ENCODE measurements at regions not wholly inside any gene's neighbourhood (a gene's known extent, or its start where the extent isn't known, plus 50 kb on each side); places are given as distances from the start of the nearest gene placed in this dataset.
A peak's percentile ranks its signal among the peaks of the same experiment; 100 is the strongest.
"Not testable (repeated sequence)": the region's sequence is repeated elsewhere in the genome, so short reads cannot be mapped to it uniquely, and the experiment has no call there.

DNA sequence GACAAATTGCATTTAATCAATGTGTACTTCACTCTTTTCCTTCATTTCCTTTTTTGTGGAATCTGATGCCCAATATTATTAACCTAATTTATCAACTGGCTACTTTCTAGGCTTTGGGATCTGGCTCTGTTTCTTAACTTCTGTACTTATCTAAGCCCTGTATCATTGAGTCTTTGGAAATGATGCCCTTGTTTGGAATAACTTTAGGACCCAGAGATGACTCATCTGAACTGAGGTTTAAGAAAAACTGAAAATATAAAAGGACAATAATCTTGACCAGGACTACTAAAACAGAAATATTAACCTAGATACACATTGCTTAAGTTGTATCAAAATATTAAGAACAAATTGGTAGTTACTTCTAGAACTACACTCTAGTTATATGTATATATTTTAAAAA, 600.8 kb downstream of the CPS1 start:
- DNase-seq, result no peak

DNA sequence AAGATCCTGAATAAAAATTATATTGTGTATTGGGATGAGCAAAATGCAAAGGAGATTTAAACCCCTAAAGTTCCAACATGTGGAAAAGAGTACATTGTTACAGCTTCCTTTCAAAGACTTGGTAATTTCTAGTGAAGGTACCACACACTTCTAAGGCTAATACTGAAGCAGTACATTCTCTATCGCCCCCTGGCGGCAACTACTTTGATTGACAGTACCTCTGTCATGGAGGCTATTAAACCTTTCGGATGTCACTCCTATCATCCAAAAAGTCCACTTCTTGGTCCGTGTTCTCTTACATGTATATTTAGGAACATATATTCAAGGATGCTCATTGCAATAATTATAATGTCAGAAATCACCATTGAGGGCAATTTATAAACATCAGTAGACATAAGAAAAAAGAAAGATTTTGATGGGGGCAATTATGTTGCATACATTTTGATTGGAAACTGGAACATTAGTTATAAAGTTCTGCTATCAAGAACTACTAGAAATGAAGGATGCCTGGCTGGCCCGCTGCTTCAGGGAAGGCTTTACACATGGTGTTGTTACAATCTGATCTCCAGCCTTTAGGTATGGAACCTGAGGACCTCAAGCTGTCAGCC, 601.6 kb downstream of the CPS1 start:
- peak; percentile 83 for DNase-seq

DNA sequence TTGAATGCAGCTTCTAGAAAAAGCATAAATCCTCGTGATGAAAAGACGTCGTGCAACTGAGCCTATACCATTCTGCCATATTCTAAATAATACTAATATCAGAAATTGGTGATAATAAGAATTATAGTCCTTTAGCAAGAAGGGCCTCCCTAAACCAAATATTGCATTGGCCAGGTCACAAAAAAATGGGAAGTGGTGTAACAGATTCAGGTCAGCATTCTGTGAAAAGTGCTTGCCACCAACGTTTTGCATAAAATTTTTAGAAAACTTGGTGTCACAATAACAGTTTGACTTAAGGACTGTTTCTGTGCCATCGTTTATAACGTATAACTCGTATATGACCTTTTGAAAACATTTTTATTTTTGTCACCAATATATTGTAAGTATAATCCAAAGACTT, 603.6 kb downstream of the CPS1 start:
- DNase-seq, result no peak

DNA sequence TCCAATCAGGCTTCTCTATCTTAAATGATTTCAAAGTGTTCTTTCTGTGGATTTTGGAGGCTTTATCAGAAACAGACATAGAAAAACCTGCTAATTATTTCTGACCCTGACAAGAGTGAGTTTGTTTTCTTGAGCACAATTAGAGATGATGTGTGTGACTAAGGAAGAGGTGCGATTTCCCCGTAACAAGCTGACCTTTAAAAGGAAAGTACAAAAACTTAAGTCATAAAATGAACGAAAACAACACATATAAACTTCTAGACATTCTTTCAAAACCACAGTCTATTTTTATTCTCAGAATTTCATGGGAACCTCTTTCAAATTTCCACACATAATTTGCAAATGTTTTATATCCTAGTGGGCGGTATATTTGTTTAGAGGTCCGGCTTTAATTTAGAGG, 604.8 kb downstream of the CPS1 start:
- DNase-seq, result no peak

DNA sequence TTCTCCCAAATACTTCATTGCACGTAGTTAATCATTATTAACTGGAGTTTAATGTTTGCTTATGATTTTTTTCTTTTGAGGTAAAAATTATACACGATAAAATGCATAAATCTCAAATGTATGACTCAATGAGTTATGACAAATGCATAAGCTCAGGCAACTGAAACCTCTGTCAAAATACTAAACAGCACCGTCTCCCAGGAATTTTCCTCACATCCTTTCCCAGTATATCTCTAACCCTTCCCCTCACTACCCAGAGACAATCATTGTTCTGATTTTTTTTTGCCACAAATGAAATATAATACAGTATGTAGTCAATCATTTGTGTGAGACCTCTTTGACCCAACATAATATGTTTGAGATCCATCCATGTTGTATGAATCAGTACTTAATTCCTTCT, 606.5 kb downstream of the CPS1 start:
- DNase-seq, result no peak

DNA sequence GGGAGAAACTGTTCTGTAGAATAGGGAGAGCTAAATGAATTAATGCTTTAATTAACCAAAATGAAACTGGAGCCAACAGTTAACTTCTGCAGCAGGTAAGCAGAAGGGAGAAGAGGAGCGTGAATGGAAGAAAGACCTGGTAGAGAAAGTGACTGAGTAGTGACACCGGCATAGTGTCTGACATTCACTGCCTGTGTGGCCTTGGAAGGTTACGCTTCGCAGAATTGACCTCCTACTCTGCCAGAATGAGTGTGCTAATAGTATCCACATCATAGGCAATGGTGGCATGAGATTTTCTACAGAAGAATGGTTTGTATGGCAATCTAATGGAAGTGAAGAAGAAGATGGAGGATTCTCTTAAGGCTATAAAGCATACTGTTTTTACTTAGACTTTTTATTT, 614.4 kb downstream of the CPS1 start:
- DNase-seq, result no peak

DNA sequence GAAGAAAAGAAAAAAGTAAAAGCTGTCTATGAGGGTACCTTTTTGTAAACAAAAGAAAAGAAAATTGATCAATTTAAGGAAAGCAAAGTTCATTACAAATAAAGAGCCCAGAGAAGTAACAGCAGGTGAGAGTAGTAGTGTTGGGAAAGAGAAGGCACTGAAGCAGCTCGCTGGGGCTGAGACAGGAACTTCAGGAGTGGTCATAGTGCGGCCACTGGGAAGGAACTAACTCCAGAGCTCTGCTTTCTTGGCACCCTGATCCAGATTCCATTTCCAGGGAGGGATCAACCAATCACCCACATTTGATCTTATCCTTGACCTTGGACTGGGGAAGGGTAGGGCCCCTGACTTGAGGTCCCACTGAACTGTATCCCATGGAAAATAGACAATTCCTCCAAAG, 617.6 kb downstream of the CPS1 start:
- no peak for DNase-seq

DNA sequence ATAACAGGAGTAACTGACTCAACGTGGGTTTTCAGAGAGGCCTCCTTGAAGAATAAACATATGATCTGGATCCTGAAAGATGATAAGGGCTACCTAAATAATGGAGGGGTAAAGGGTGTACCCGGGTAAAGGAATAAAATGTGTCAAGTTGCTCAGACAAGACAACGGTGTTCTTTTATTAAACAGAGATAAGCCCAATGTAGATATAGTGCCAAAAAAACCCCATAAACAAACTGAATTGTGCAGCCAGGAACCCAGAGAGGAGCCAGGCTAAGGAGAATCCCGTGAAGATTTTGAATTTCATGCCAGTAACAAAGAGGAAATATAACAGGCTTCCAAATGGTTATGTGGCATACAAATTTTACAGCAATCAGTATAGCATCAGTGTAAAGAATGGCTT, 618.2 kb downstream of the CPS1 start:
- DNase-seq, result no peak

DNA sequence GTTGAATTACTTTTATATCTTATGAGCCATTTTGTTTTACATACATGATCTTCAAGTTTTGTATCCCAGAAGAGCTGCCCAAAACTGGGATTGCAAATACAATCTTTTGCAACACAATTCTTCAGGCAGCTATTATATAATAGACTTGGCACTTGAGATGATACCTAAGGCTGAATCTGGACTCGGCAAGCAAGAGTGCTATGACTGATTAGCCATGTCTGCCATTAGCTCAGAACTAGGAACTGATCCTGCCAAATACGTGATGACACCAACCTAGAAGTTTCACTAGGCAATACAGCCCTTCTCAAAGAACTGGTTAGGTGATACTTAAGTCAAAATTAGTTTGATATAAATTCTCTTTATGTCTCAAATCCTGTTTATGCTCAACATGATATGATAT, 619.6 kb downstream of the CPS1 start:
- no peak for DNase-seq

DNA sequence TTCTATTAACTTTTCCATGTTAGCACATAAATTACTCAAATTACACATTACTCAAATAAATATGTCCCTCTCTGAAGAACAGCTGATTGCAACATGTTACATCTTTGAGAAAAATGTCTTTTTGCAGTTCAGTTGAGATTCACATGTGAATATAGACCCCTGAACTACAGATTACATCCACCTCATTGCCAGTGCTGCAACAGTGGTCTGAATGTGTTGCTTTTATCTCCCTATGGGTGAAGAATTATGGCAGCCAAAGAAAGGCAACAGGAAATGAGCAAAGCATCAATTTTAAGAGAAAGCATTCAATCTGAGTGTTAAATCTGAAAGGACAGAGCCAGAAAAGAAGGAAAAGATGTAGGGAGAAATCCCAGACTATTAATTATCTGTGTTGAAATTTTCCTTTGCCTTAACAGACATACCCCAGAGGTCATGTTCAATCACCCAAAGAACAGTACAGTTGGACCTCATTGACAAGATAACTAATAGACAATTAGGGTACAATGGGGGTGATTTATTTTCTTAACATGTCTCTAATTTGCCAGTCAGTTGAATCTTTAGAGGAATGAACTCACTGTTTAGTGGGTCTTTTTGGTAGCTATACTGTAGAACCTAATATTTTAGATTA, 620.2 kb downstream of the CPS1 start:
- no peak for DNase-seq

DNA sequence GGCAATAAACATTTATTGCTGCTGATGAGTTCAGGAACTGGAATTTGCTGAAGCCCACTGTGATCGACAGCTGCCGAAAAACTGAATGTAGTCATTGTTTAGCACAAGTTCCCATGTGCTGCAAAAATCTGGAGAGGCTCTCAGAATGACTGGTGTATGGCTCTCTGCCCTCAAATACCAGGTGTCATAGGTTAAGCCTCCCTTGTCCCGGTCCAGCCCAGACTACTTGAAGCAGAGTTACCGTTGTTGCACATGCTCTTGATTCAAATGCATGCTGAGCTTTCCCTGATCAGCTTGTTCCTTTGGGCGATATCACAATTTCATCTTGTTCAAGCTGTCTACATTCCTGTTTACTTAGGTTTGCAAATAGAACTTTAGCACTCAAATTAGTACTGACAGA, 625.2 kb downstream of the CPS1 start:
- no peak for DNase-seq

DNA sequence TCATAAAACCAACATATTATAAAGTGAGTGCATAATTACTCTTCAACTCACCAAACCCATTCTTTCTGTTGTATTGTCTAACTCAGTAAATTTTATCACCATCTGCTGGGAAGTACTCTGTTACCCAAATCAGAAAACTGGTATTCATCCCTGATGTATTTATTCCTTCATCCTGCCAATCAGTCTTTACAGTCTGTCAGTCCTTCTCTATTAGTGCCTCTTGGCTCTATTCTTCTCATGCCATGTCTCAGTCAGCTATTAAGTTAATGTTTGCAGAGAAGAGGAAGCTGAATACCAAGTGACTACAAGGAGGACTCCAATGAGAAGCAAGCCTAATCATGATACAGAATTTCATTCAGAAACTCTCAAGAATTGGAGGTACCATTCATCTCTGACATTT, 631.2 kb downstream of the CPS1 start:
- no peak for DNase-seq

DNA sequence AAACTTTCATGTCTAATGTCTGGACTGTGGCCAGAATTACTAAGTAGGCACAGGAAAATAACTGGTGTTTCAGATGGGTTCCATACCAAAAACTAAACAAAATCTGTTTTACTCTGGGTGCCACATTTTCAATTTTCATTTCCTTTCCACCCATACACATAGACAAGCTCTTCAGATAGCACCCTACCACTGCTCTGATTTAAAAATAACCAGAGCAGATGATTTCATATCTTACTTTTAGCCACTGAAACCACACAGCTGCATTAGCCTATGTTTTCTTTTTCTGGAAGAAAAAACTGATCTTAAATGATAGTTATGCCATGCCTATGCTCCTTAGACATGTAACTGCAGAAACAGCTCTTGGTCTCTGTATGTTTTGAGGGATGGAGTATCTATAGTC, 647.6 kb downstream of the CPS1 start:
- no peak for DNase-seq

DNA sequence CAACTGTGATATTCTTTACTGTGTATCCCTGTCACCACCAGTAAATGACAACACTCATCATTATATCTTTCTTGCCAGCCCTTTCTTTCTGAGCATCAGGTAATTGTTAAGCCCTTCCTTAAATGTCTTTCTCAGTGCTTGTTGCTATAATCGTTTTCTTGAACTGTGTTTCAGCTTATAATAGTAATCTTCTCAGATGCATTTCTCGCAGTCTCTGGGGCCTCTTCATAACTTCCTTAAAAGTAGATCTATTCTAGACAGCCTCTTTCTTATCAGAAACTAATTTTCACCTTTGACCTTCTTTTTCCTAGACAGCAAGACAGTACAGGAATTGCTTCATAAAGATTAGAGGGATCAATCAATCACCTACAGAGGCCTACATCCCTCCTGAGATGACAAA, 648.1 kb downstream of the CPS1 start:
- no peak for DNase-seq

DNA sequence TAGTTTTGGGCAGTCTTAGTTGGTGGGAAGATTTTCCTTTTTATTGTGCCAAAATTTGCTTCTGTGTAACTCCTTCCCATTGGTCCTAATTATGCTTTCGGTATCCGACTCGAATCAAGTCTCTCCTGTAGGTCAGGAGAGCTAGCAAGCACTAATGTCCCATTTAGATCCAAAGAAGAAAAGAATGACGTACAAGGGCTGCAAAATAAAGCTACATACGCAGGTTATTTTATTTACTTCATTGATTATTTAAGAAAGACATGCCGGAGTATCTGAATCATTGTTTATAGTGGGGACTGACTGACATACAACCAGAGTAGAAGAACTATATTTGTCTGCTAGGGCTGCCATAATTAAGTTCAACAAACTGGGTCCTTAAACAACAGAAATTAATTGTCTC, 648.5 kb downstream of the CPS1 start:
- DNase-seq, result no peak

DNA sequence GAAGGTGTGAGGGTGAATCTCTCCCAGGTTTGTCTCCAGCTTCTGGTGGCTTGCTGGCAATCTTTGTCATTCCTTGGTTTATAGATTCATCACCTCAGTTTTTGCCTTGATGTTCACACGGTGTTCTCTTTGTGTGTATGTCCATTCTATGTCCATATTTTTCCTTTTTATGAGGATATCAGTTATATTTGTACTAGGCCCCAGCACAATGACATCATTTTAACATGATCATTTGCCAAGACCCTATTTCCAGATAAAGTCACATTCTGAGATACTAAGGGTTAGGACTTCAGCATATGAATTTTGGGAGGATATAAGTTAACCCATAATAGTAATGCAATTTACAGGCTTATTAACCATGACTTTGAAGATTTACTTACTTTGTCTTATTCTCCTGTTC, 649.0 kb downstream of the CPS1 start:
- no peak for DNase-seq

DNA sequence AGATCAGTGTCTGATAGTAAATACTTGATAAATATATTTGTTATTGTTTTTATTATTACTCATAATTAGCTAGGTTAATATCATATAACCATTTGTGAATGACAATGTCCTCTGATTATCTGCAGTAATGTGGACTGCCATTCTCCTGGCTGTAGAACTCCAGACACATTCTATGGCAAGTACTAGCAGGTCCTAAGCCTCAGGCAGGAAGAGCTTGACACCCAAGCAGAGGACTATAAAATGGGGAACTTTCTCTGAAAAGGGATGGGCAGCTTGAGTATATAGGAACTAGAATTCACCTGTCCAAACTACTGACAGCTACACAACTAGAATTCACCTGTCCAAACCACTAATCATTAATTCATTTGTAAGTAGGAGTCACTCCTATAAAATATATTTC, 649.4 kb downstream of the CPS1 start:
- no peak for DNase-seq

DNA sequence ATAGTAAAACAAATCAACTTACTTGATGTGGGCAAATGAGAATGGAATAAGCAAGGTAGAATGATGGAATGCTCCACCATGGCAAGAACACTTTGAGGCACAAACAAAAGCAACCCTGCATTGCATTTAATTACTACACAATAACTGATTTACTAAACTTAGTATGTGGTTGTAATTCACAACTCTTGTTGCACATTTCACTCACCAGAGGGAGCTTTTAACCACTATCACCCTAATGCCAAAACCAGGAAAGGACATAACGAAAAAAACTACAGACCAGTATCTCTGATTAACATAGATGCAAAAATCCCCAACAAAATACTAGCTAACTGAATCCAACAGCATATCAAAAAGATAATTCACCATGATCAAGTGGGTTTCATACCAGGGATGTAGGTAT, 659.8 kb downstream of the CPS1 start:
- DNase-seq, result no peak

DNA sequence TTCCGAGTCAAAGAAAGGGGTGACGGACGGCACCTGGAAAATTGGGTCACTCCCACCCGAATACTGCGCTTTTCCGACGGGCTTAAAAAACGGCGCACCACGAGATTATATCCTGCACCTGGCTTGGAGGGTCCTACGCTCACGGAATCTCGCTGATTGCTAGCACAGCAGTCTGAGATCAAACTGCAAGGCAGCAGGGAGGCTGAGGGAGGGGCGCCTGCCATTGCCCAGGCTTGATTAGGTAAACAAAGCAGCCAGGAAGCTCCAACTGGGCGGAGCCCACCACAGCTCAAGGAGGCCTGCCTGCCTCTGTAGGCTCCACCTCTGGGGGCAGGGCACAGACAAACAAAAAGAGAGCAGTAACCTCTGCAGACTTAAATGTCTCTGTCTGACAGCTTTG, 663.1 kb downstream of the CPS1 start:
- not testable (repeated sequence) for DNase-seq

DNA sequence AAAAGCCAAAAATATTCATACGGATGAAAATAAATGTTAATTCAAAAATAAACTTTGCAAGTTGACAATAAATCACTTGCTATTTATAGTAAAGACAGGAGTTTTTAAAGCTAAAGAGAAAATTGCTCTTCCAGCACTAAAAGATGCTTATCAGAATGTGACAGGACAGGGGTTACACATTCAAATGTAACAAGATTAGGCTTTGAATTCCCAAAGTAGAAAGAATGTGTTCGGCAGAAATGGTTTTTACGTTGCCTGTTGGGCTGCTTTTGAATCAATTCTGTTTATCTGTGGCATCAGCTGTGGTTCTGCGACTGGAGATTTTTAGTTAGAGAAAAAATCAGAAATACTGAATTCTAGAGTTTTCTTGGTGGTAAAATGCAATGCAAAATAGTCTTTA, 669.4 kb downstream of the CPS1 start:
- no peak for DNase-seq

DNA sequence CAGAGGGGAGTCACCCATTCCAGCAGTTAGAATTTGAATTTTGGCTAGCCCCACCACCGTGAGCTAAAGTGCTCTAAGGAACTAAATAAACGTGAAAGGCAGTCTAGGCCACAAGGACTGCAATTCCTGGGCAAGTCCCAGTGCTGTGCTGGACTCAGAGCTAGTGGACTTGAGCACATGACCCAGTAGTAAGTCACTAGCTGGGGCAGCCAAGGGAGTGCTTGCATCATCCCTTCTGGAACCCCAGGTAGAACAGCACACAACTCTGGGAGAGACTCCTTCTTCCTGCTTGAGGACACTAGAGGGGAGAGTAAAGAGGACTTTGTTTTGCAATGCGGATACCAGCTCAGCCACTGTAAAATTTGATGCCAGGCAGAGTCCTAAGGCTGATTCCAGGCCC, 672.2 kb downstream of the CPS1 start:
- DNase-seq, result no peak

DNA sequence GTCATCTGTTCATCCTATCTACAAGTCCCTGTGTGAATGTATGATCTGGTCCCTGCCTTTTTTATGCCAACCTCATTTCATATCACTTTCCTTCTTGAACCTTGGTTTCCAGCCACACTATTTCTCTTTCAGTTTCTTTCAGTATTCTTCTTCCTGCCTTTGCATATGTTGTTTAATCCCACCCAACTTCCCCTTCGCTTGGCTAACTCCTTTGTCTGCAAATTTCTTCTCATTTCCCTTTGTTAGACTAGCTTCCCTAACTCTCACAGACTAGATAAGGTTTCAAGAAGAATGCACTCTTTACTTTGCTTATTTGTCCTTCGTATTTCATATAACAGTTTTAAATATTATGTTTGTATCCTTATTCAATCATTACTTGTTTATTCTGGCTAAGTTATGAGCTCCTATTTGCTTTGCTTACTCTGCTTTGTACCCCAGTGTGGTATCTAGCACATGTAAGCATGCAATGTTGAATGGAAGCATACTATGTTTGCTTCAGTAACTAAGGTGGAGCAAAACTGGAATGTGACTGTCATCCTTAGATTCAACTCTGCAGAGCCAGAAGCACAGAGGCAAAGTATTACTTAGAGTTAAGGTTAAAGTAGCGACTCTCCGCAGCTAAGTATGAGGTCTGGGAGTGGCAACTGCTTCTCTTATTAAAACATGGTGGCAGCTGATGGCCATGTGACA, 681.3 kb downstream of the CPS1 start:
- DNase-seq, result no peak

DNA sequence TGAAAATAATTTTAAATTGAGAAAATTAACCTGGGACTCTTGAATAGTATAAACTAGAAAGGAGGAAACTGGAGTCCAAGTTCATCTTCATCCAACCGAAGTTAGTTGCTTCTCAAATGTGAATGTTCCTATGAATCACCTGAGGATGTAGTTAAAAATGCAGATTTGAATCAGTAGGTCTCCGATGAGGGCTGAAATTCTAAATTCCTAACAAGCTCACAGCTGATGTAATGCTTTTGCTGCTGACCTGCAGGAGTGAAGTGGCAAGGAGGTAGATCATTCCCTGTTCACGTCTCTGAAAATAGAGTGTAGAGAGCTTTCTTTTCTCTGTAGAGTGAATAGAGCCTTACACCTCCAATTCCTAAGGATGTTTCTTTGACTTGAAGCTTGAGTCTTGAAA, 685.5 kb downstream of the CPS1 start:
- no peak for DNase-seq

DNA sequence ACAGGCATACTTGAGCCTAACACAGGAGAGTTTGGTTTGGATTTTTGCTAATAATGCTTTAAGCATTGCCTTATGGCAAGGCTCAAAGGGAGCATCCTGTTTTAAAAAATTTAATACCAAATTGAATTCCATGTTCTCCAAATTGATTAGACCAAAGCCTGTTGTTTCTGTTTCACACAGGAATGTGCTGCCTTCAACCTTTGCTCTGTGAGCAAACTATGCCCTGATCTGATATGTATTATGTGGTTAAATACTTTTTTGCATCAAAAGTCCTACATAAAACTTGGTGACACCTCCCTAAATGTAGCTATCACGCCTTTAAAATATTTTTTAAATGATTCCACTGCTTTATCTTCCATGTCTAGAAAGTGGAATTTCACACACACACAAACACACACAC, 691.4 kb downstream of the CPS1 start:
- no peak for DNase-seq

DNA sequence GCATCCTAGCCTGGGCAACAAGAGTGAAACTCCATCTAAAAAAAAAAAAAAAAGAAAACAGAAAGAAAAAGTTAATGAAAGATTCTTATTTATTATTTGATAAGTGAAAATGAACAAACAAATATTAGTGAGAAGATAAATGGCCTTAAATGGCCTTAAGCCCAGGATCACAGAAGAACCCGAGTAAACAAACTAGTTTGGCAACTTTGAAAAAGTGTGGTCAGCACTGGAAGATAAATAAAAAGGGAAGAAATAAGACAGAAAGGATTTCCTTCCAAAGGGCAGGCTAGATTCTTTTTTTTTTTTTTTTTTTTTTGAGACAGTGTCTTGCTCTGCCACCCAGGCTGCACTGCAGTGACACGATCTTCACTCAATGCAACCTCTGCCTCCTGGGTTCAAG, 692.4 kb downstream of the CPS1 start:
- DNase-seq, result no peak

All from activated CD4-positive, alpha-beta T cell treated with anti-CD3 and anti-CD28 coated beads for 48 hours (primary cell).